ENCODE measurements at regions not wholly inside any gene's neighbourhood (a gene's known extent, or its start where the extent isn't known, plus 50 kb on each side); places are given as distances from the start of the nearest gene placed in this dataset.
A peak's percentile ranks its signal among the peaks of the same experiment; 100 is the strongest.

DNA sequence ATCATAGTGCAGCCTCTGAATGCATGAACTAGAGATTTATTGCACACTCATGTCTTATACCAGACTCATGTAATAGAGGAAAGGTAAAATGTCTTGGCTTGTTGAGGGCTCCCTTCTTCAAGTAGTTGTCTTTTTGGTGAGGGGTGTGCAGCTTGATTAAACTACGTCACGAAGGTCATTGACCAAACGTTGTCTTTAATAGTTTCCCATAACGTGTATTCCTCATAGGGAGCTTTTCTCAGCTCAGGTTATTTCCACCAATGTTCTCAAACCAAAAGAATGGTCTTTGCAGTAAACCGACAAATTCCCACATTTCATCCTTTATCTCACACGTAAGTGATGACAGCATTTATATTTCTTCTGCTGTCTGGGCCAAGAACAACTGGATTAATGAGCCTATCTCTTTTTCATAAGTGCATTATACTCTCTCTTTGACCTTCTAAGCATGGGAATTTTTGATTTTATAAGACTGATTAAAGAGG, 547.7 kb upstream of the ZEB2 start:
- H3K9me3 ChIP-seq (ENCODE audit: control insufficient read depth, low read length): no peaks in the 10 kb centered on the region
- H3K27ac ChIP-seq (ENCODE audit: low read length): no peak overlapping the region
- intact Hi-C loops (cut with DNase I): loop anchor here in 1 of 4 donors (10.0 kb wide), 1 partner anchor 63 kb away; no protein-coding TSS in a partner anchor
- ATAC-seq (no peak), DNase-seq (no peak)
- H3K4me1 ChIP-seq (ENCODE audit: control insufficient read depth, insufficient read depth, low read length): no peaks in the 10 kb centered on the region
- no peak overlapping the region for H3K4me3 ChIP-seq (ENCODE audit: low read length)
- no peaks in the 10 kb centered on the region for H3K27me3 ChIP-seq (ENCODE audit: control insufficient read depth, insufficient read depth)
- WGBS: 64% methylated on average over 6 of the region's 6 CpGs

- Histone ChIP-seq H3K4me1 (ENCODE audit: control insufficient read depth, insufficient read depth, low read length) (no peaks in the 10 kb centered on the region), H3K27me3 (ENCODE audit: control insufficient read depth, insufficient read depth) (no peaks in the 10 kb centered on the region), H3K27ac (ENCODE audit: low read length) (peak overlapping the region; percentile 75), H3K9me3 (ENCODE audit: control insufficient read depth, low read length) (no peaks in the 10 kb centered on the region), H3K4me3 (ENCODE audit: low read length) (no peak overlapping the region)
- ATAC-seq (peak; percentile 62 to 65), DNase-seq (peak in 2 of 3 donors; percentile 24 to 45)
- WGBS: 56% methylated on average over 3 of the region's 3 CpGs
- intact Hi-C loops (cut with DNase I): loop anchor here in 1 of 4 donors (10.0 kb wide), 1 partner anchor 62 kb away; no protein-coding TSS in a partner anchor
These were observed 547.1 kb upstream of the ZEB2 start for GRCh38 chr2:145066856-145067548.

GRCh38 chr2:145066151-145066661, 546.3 kb upstream of the ZEB2 start:
- Histone ChIP-seq H3K9me3 (ENCODE audit: control insufficient read depth, low read length) (no peaks in the 10 kb centered on the region), H3K4me1 (ENCODE audit: control insufficient read depth, insufficient read depth, low read length) (no peaks in the 10 kb centered on the region), H3K27ac (ENCODE audit: low read length) (peak overlapping the region; percentile 78), H3K4me3 (ENCODE audit: low read length) (no peak overlapping the region), H3K27me3 (ENCODE audit: control insufficient read depth, insufficient read depth) (no peaks in the 10 kb centered on the region)
- WGBS: 35% methylated on average over 4 of the region's 4 CpGs
- intact Hi-C loops (cut with DNase I): loop anchor here in 1 of 4 donors (10.0 kb wide), 1 partner anchor 61 kb away; no protein-coding TSS in a partner anchor
- ATAC-seq: peak; percentile 89 to 90
- DNase-seq: peak; percentile 29 to 57 (median 46)

GRCh38 chr2:145065342-145065741, 545.4 kb upstream of the ZEB2 start:
- Histone ChIP-seq H3K4me3 (ENCODE audit: low read length) (no peak overlapping the region), H3K27me3 (ENCODE audit: control insufficient read depth, insufficient read depth) (no peaks in the 10 kb centered on the region), H3K9me3 (ENCODE audit: control insufficient read depth, low read length) (no peaks in the 10 kb centered on the region), H3K27ac (ENCODE audit: low read length) (no peak overlapping the region), H3K4me1 (ENCODE audit: control insufficient read depth, insufficient read depth, low read length) (no peaks in the 10 kb centered on the region)
- ATAC-seq: no peak
- intact Hi-C loops (cut with DNase I): loop anchor here in 1 of 4 donors (10.0 kb wide), 1 partner anchor 61 kb away; no protein-coding TSS in a partner anchor
- WGBS: 93% methylated on average over 1 of the region's 1 CpG
- DNase-seq: no peak

DNA sequence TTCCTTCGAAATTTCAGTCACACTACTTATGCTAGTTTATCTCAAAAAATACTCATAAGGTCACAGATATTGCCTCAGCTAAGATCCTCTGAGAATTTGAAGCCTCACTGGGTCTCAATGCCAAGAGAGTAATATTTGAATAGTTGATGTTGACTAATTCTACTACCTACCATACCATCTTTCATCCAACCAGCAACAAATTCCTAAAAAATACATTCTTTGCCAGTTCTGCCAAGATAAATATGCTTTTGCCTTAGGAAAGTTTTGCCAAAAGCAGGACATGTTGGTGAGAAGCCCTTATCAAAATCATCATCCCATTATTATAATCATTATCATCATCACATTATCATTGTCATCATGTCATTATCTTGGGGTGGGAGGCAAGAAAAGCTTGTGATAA, 544.6 kb upstream of the ZEB2 start:
- Histone ChIP-seq H3K27ac (ENCODE audit: low read length) (no peak overlapping the region), H3K27me3 (ENCODE audit: control insufficient read depth, insufficient read depth) (no peaks in the 10 kb centered on the region), H3K4me3 (ENCODE audit: low read length) (no peak overlapping the region), H3K4me1 (ENCODE audit: control insufficient read depth, insufficient read depth, low read length) (no peaks in the 10 kb centered on the region), H3K9me3 (ENCODE audit: control insufficient read depth, low read length) (no peaks in the 10 kb centered on the region)
- no peak for ATAC-seq
- 46% methylated on average over 1 of the region's 1 CpG for WGBS
- intact Hi-C loops (cut with DNase I): loop anchor here in 1 of 4 donors (10.0 kb wide), 1 partner anchor 60 kb away; no protein-coding TSS in a partner anchor
- no peak for DNase-seq

- no peak overlapping the region for H3K4me3 ChIP-seq (ENCODE audit: low read length)
- ATAC-seq: no peak
- H3K4me1 ChIP-seq (ENCODE audit: control insufficient read depth, insufficient read depth, low read length): no peaks in the 10 kb centered on the region
- H3K9me3 ChIP-seq (ENCODE audit: control insufficient read depth, low read length): no peaks in the 10 kb centered on the region
- H3K27me3 ChIP-seq (ENCODE audit: control insufficient read depth, insufficient read depth): no peaks in the 10 kb centered on the region
- no peak overlapping the region for H3K27ac ChIP-seq (ENCODE audit: low read length)
- WGBS: 85% methylated on average over 3 of the region's 3 CpGs
- DNase-seq: no peak
- intact Hi-C loops (cut with DNase I): loop anchor here in 1 of 4 donors (10.0 kb wide), 1 partner anchor 56 kb away; no protein-coding TSS in a partner anchor
These were observed 541.0 kb upstream of the ZEB2 start for GRCh38 chr2:145060876-145061275.

GRCh38 chr2:145059914-145060313, 540.0 kb upstream of the ZEB2 start:
- Histone ChIP-seq H3K4me3 (ENCODE audit: low read length) (no peak overlapping the region), H3K4me1 (ENCODE audit: control insufficient read depth, insufficient read depth, low read length) (no peaks in the 10 kb centered on the region), H3K9me3 (ENCODE audit: control insufficient read depth, low read length) (no peaks in the 10 kb centered on the region), H3K27ac (ENCODE audit: low read length) (no peak overlapping the region), H3K27me3 (ENCODE audit: control insufficient read depth, insufficient read depth) (no peaks in the 10 kb centered on the region)
- ATAC-seq: no peak
- DNase-seq: no peak
- intact Hi-C loops (cut with DNase I): loop anchor here in 1 of 4 donors (10.0 kb wide), 1 partner anchor 55 kb away; no protein-coding TSS in a partner anchor
- WGBS: 80% methylated on average over 2 of the region's 2 CpGs

GRCh38 chr2:145059343-145059742, 539.4 kb upstream of the ZEB2 start:
- no peak for ATAC-seq
- Histone ChIP-seq H3K4me3 (ENCODE audit: low read length) (no peak overlapping the region), H3K27ac (ENCODE audit: low read length) (no peak overlapping the region), H3K27me3 (ENCODE audit: control insufficient read depth, insufficient read depth) (no peaks in the 10 kb centered on the region), H3K4me1 (ENCODE audit: control insufficient read depth, insufficient read depth, low read length) (no peaks in the 10 kb centered on the region), H3K9me3 (ENCODE audit: control insufficient read depth, low read length) (no peaks in the 10 kb centered on the region)
- no peak for DNase-seq
- 97% methylated on average over 1 of the region's 1 CpG for WGBS
- intact Hi-C loops (cut with DNase I): no loop called here

DNA sequence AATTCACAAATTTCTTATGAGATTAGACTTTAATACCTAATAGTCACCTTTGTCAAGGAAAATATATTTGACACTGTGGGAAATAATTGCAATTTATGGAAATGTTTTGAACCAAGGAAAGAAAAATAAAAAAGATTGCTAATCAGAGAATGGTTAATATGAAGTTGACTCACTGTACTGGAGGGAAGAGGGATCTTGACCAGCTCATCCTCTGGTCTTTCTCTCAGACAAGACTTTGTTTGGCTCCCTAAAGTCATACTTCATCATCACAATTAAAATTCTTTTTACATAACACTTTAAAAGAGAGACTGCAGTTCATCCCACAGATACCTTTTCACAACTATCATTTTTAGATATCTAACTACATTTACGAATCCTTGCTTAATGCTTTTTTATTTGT, 538.5 kb upstream of the ZEB2 start:
- H3K9me3 ChIP-seq (ENCODE audit: control insufficient read depth, low read length): no peaks in the 10 kb centered on the region
- intact Hi-C loops (cut with DNase I): no loop called here
- H3K4me1 ChIP-seq (ENCODE audit: control insufficient read depth, insufficient read depth, low read length): no peaks in the 10 kb centered on the region
- no peak for DNase-seq
- WGBS: 84% methylated on average over 1 of the region's 1 CpG
- no peak overlapping the region for H3K4me3 ChIP-seq (ENCODE audit: low read length)
- H3K27ac ChIP-seq (ENCODE audit: low read length): no peak overlapping the region
- H3K27me3 ChIP-seq (ENCODE audit: control insufficient read depth, insufficient read depth): no peaks in the 10 kb centered on the region
- no peak for ATAC-seq

- DNase-seq: no peak
- H3K4me1 ChIP-seq (ENCODE audit: control insufficient read depth, insufficient read depth, low read length): no peaks in the 10 kb centered on the region
- H3K9me3 ChIP-seq (ENCODE audit: control insufficient read depth, low read length): no peaks in the 10 kb centered on the region
- H3K27ac ChIP-seq (ENCODE audit: low read length): no peak overlapping the region
- no peak overlapping the region for H3K4me3 ChIP-seq (ENCODE audit: low read length)
- intact Hi-C loops (cut with DNase I): no loop called here
- no peaks in the 10 kb centered on the region for H3K27me3 ChIP-seq (ENCODE audit: control insufficient read depth, insufficient read depth)
- ATAC-seq: no peak
These were observed 535.7 kb upstream of the ZEB2 start for GRCh38 chr2:145055651-145056050.

- Histone ChIP-seq H3K4me1 (ENCODE audit: control insufficient read depth, insufficient read depth, low read length) (no peaks in the 10 kb centered on the region), H3K27me3 (ENCODE audit: control insufficient read depth, insufficient read depth) (no peaks in the 10 kb centered on the region), H3K9me3 (ENCODE audit: control insufficient read depth, low read length) (no peaks in the 10 kb centered on the region), H3K4me3 (ENCODE audit: low read length) (no peak overlapping the region), H3K27ac (ENCODE audit: low read length) (no peak overlapping the region)
- 86% methylated on average over 2 of the region's 2 CpGs for WGBS
- intact Hi-C loops (cut with DNase I): no loop called here
- DNase-seq (no peak), ATAC-seq (no peak)
These were observed 530.2 kb upstream of the ZEB2 start for GRCh38 chr2:145050134-145050533.
